Mesenchymal stem cell (in vitro differentiated cells and primary cell): ENCODE measurements at regions not wholly inside any gene's neighbourhood (a gene's known extent, or its start where the extent isn't known, plus 50 kb on each side); places are given as distances from the start of the nearest gene placed in this dataset.

Source experiments
- DNase-seq: peaks from one replicate; pipeline ENCODE4 v3.0.0-alpha.2; 2013
- H2AFZ ChIP-seq: one replicate; pipeline ENCODE4 v1.6.1; 2013; ENCODE audit warnings: low read depth, mild to moderate bottlenecking, control low read depth, inconsistent platforms, low read length, moderate library complexity
- H2AK5ac ChIP-seq: 2 replicates; pipeline ENCODE4 v1.6.1; 2013; ENCODE audit warnings: low read length, moderate library complexity, mild to moderate bottlenecking, inconsistent platforms; ENCODE audit not compliant: severe bottlenecking
- H2BK120ac ChIP-seq: one replicate; pipeline ENCODE4 v1.6.1; 2013; ENCODE audit warnings: low read depth, mild to moderate bottlenecking, inconsistent platforms, low read length, moderate library complexity
- H2BK12ac ChIP-seq, 2 experiments: one replicate each; pipeline ENCODE4 v1.6.1; 2013; ENCODE audit warnings: inconsistent platforms in 2 of 2, low read length in 2 of 2, mild to moderate bottlenecking in 2 of 2, moderate library complexity in 2 of 2, control low read depth in 1 of 2
- H2BK15ac ChIP-seq: one replicate; pipeline ENCODE4 v1.6.1; 2013; ENCODE audit warnings: mild to moderate bottlenecking, low read depth, inconsistent platforms; ENCODE audit not compliant: poor library complexity, severe bottlenecking
- H2BK5ac ChIP-seq: 2 replicates; pipeline ENCODE4 v1.6.1; 2013; ENCODE audit warnings: low read depth, mild to moderate bottlenecking, low read length, control low read depth, inconsistent platforms; ENCODE audit not compliant: poor library complexity, severe bottlenecking
- H3K14ac ChIP-seq, 2 experiments: one replicate each; pipeline ENCODE4 v1.6.1; 2013; ENCODE audit warnings: inconsistent platforms in 2 of 2, low read length in 2 of 2, control low read depth in 1 of 2, mild to moderate bottlenecking in 1 of 2, moderate library complexity in 1 of 2
- H3K18ac ChIP-seq, 2 experiments: one replicate each; pipeline ENCODE4 v1.6.1; 2013; ENCODE audit warnings: inconsistent platforms in 2 of 2, low read length in 2 of 2, control low read depth in 1 of 2, low read depth in 1 of 2, mild to moderate bottlenecking in 1 of 2
- H3K23ac ChIP-seq, 2 experiments: one replicate each; pipeline ENCODE4 v1.6.1; 2013; ENCODE audit warnings: inconsistent platforms in 2 of 2, low read length in 2 of 2, mild to moderate bottlenecking in 2 of 2, moderate library complexity in 2 of 2, control low read depth in 1 of 2
- H3K27ac ChIP-seq: 2 replicates; pipeline ENCODE4 v1.5.1; 2013; ENCODE audit warnings: mild to moderate bottlenecking, moderate library complexity, low read length, control low read depth, inconsistent platforms; ENCODE audit not compliant: poor library complexity, severe bottlenecking
- H3K27me3 ChIP-seq, 2 experiments: 2 replicates each; pipeline versions ENCODE4 v1.6.1 to v1.7.0; 2013; ENCODE audit warnings: low read length in 2 of 2, mild to moderate bottlenecking in 2 of 2, moderate library complexity in 2 of 2, control low read depth in 1 of 2, inconsistent platforms in 1 of 2; ENCODE audit not compliant: control insufficient read depth in 1 of 2, insufficient read depth in 1 of 2
- H3K36me3 ChIP-seq, 2 experiments: 2 replicates each; pipeline versions ENCODE4 v1.6.1 to v1.7.0; 2013; ENCODE audit warnings: low read length in 2 of 2, control low read depth in 1 of 2, inconsistent platforms in 1 of 2, low read depth in 1 of 2, mild to moderate bottlenecking in 1 of 2; ENCODE audit not compliant: insufficient read depth in 2 of 2, control insufficient read depth in 1 of 2
- H3K4ac ChIP-seq, 2 experiments: one replicate each; pipeline ENCODE4 v1.6.1; 2013; ENCODE audit warnings: inconsistent platforms in 2 of 2, low read length in 2 of 2, mild to moderate bottlenecking in 2 of 2, moderate library complexity in 2 of 2, control low read depth in 1 of 2, low read depth in 1 of 2
- H3K4me1 ChIP-seq: 2 replicates; pipeline ENCODE4 v1.6.1; 2013; ENCODE audit warnings: low read depth, low read length, control low read depth; ENCODE audit not compliant: control insufficient read depth, insufficient read depth
- H3K4me2 ChIP-seq: 2 replicates; pipeline ENCODE4 v1.6.1; 2013; ENCODE audit warnings: low read length, mild to moderate bottlenecking, inconsistent platforms; ENCODE audit not compliant: poor library complexity, severe bottlenecking
- H3K4me3 ChIP-seq, 2 experiments: 2 replicates each; pipeline versions ENCODE4 v1.5.1 to v1.7.0; 2013; ENCODE audit warnings: low read length in 2 of 2, mild to moderate bottlenecking in 2 of 2, control low read depth in 1 of 2, low read depth in 1 of 2; ENCODE audit not compliant: insufficient read depth in 1 of 2
- H3K79me1 ChIP-seq: replicated peaks from 2 replicates; pipeline ENCODE4 v1.6.1; 2013; ENCODE audit warnings: mild to moderate bottlenecking, control low read depth, low read length, inconsistent platforms; ENCODE audit not compliant: poor library complexity, severe bottlenecking
- H3K9ac ChIP-seq: 2 replicates; pipeline ENCODE4 v1.7.0; 2013; ENCODE audit warnings: mild to moderate bottlenecking, low read length, moderate library complexity
- H3K9me3 ChIP-seq: 2 replicates; pipeline ENCODE4 v1.7.0; 2013; ENCODE audit warnings: mild to moderate bottlenecking, low read length; ENCODE audit not compliant: control insufficient read depth
- H4K8ac ChIP-seq: one replicate; pipeline ENCODE4 v1.6.1; 2013; ENCODE audit warnings: inconsistent platforms, mild to moderate bottlenecking, low read length, moderate library complexity
- H4K91ac ChIP-seq: one replicate; pipeline ENCODE4 v1.6.1; 2013; ENCODE audit warnings: mild to moderate bottlenecking, low read length, inconsistent platforms
- WGBS: methylation state at CpG from one replicate; pipeline ENCODE4 v1.1.7; 2013; ENCODE audit warnings: mixed read lengths; 5-methylcytosine and 5-hydroxymethylcytosine counted together

GRCh38 chr4:63396269-63396668, 1013.0 kb downstream of the TECRL start:
- Histone ChIP-seq H3K4me1 (no peaks in the 10 kb centered on the region), H2BK120ac (no peak overlapping the region), H4K8ac (no peak overlapping the region), H2BK5ac (no peak overlapping the region), H2BK12ac (no peak overlapping the region), H3K18ac (no peak overlapping the region), H3K27me3 (no peaks in the 10 kb centered on the region), H3K27ac (no peak overlapping the region), H4K91ac (no peak overlapping the region), H3K36me3 (no peaks in the 10 kb centered on the region), H2BK15ac (no peak overlapping the region), H3K9ac (no peak overlapping the region), H2AK5ac (no peak overlapping the region), H3K4me3 (no peak overlapping the region), H2AFZ (no peak overlapping the region), H3K14ac (no peak overlapping the region), H3K79me1 (no peaks in the 10 kb centered on the region), H3K23ac (no peak overlapping the region), H3K4ac (no peak overlapping the region), H3K4me2 (no peak overlapping the region), H3K9me3 (peaks cover 20% of the 10 kb centered on the region)
- 87% methylated on average over 3 of the region's 4 CpGs for WGBS
- no peak for DNase-seq

GRCh38 chr4:63393544-63393943, 1015.7 kb downstream of the TECRL start:
- DNase-seq = no peak
- Histone ChIP-seq H3K36me3 (no peaks in the 10 kb centered on the region), H4K8ac (no peak overlapping the region), H2BK15ac (no peak overlapping the region), H3K4ac (no peak overlapping the region), H2AFZ (no peak overlapping the region), H3K79me1 (no peaks in the 10 kb centered on the region), H3K14ac (no peak overlapping the region), H3K27ac (no peak overlapping the region), H2BK12ac (no peak overlapping the region), H3K23ac (no peak overlapping the region), H2BK120ac (no peak overlapping the region), H3K4me2 (no peak overlapping the region), H3K4me3 (no peak overlapping the region), H2AK5ac (no peak overlapping the region), H3K27me3 (no peaks in the 10 kb centered on the region), H3K18ac (no peak overlapping the region), H2BK5ac (no peak overlapping the region), H4K91ac (no peak overlapping the region), H3K4me1 (no peaks in the 10 kb centered on the region), H3K9ac (no peak overlapping the region), H3K9me3 (peaks cover 15% of the 10 kb centered on the region)

GRCh38 chr4:63379750-63380522, 1029.3 kb downstream of the TECRL start:
- H3K23ac ChIP-seq = no peak overlapping the region
- H3K27ac ChIP-seq = no peak overlapping the region
- H3K14ac ChIP-seq = no peak overlapping the region
- no peak overlapping the region for H3K4me3 ChIP-seq
- no peak overlapping the region for H4K91ac ChIP-seq
- H2BK12ac ChIP-seq = no peak overlapping the region
- H2BK5ac ChIP-seq = no peak overlapping the region
- H3K27me3 ChIP-seq = no peaks in the 10 kb centered on the region
- H2BK120ac ChIP-seq = no peak overlapping the region
- no peak overlapping the region for H3K9ac ChIP-seq
- no peak overlapping the region for H2AFZ ChIP-seq
- no peak overlapping the region for H4K8ac ChIP-seq
- DNase-seq = no peak
- no peak overlapping the region for H3K18ac ChIP-seq
- WGBS = 68% methylated on average over 6 of the region's 8 CpGs
- no peaks in the 10 kb centered on the region for H3K36me3 ChIP-seq
- no peak overlapping the region for H3K4ac ChIP-seq
- no peaks in the 10 kb centered on the region for H3K79me1 ChIP-seq
- no peak overlapping the region for H3K4me2 ChIP-seq
- no peak overlapping the region for H2BK15ac ChIP-seq
- no peak overlapping the region for H2AK5ac ChIP-seq
- H3K4me1 ChIP-seq = no peaks in the 10 kb centered on the region
- peaks cover 16% of the 10 kb centered on the region for H3K9me3 ChIP-seq

GRCh38 chr4:63371001-63371400, 1038.2 kb downstream of the TECRL start:
- H2AK5ac ChIP-seq = no peak overlapping the region
- DNase-seq = no peak

More at GRCh38 chr4:63371001-63371400, 1038.2 kb downstream of the TECRL start:
- H3K18ac ChIP-seq = no peak overlapping the region
- no peaks in the 10 kb centered on the region for H3K79me1 ChIP-seq
- H3K36me3 ChIP-seq = no peaks in the 10 kb centered on the region
- no peak overlapping the region for H3K9ac ChIP-seq
- no peak overlapping the region for H3K4me2 ChIP-seq
- H3K4ac ChIP-seq = no peak overlapping the region
- no peak overlapping the region for H3K27ac ChIP-seq
- no peaks in the 10 kb centered on the region for H3K4me1 ChIP-seq
- H2BK120ac ChIP-seq = no peak overlapping the region
- no peak overlapping the region for H3K4me3 ChIP-seq
- no peak overlapping the region for H4K8ac ChIP-seq
- no peak overlapping the region for H4K91ac ChIP-seq
- H3K27me3 ChIP-seq = no peaks in the 10 kb centered on the region
- H3K23ac ChIP-seq = no peak overlapping the region
- H3K9me3 ChIP-seq = peaks cover 17% of the 10 kb centered on the region
- no peak overlapping the region for H2BK15ac ChIP-seq
- H2BK5ac ChIP-seq = no peak overlapping the region
- H3K14ac ChIP-seq = no peak overlapping the region
- no peak overlapping the region for H2BK12ac ChIP-seq
- H2AFZ ChIP-seq = no peak overlapping the region
